ENCODE measurements at regions not wholly inside any gene's neighbourhood (a gene's known extent, or its start where the extent isn't known, plus 50 kb on each side); places are given as distances from the start of the nearest gene placed in this dataset.
A peak's percentile ranks its signal among the peaks of the same experiment; 100 is the strongest.

DNA sequence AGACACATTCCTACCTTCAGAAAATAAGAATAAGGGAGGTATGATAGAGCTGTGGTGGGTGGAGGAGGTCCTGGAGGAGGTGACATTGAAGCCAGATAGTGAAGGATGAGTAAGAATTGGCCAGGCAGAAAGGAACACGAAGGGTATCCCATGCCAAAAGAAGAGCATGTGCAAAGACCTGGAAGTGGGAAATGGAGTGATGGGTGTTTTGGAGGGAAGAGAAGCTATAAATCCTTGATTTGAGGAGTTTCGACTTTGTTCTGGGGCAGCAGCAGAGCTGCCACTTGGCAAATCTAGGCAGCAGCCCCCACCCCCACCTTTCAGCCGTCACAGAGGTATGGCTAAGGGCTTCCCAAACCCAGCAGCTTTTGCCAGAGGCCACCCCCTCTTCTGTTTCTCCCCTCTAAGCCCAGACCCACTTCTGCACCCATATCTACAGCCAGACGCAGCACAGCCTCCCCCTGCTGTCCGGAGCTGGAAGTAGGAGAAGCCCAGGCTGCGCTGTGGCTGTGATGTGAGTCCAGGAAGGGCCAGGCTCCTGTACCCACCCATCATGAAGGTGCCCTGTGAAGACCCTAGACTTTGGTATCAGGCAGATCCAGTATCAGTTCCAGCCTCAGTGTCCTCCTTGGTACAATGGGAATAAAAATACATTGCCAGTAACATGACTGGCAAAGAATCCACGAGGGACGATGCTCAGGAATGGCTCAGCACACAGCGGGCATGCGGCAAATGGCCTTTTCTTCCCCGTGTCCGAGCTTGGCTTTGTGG, 188.7 kb upstream of the LINGO1 start:
- TF ChIP-seq, protein P1, sequence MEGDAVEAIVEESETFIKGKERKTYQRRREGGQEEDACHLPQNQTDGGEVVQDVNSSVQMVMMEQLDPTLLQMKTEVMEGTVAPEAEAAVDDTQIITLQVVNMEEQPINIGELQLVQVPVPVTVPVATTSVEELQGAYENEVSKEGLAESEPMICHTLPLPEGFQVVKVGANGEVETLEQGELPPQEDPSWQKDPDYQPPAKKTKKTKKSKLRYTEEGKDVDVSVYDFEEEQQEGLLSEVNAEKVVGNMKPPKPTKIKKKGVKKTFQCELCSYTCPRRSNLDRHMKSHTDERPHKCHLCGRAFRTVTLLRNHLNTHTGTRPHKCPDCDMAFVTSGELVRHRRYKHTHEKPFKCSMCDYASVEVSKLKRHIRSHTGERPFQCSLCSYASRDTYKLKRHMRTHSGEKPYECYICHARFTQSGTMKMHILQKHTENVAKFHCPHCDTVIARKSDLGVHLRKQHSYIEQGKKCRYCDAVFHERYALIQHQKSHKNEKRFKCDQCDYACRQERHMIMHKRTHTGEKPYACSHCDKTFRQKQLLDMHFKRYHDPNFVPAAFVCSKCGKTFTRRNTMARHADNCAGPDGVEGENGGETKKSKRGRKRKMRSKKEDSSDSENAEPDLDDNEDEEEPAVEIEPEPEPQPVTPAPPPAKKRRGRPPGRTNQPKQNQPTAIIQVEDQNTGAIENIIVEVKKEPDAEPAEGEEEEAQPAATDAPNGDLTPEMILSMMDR (conservative IDR thresholded peaks at IDR 0.05; ENCODE audit: low read length) = peak; percentile 83
- no peak overlapping the region for H3K4me3 ChIP-seq (ENCODE audit: low read length)
- DNase-seq (ENCODE audit: low read depth) = peak; percentile 42

DNA sequence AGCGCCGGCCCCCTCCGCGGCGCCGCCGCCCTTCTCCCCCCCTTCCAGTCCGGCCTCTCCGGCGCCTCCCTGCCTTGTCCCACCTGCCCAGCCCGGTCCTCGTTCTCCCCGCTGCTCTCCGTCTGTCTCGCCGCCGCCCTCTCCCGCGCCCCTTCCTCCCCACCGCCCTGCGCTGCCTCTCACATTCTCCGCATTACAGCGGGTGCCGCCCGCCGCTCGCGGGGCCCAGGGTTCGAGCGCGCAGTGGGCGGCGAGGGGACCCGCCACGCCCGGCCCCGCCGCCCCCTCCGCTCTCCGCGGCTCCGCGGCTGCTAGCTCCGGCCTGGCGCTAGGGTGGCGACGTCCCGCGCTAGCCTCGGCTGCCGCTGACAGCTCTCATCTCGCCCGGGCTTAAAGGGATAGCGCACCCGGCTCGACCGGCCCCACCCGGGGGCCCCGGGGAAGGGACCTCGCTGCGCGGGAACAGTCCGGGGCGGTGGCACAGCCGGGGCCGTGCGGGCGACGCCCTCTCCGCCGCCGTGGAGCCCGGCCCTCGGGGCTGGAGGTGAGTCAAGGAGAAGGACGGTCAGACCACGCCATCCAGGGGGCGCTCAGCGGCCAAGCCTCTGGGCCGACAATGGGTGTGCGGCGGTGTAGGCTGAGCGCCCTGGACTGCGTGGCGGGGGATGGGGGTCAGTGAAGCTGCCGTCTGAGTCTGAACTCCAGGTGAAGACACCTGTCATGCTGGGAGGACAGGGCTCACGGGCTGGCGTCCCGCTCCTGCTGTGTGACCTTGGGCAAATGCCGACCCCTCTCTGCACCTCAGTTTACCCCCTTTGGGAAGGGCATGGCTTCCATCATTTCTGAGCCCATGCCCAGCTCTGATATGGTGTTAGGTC, 187.4 kb upstream of the LINGO1 start:
- no peak for DNase-seq (ENCODE audit: low read depth)
- H3K4me3 ChIP-seq (ENCODE audit: low read length) = no peak overlapping the region
- TF ChIP-seq, protein P1 (conservative IDR thresholded peaks at IDR 0.05; ENCODE audit: low read length) = no peak

DNA sequence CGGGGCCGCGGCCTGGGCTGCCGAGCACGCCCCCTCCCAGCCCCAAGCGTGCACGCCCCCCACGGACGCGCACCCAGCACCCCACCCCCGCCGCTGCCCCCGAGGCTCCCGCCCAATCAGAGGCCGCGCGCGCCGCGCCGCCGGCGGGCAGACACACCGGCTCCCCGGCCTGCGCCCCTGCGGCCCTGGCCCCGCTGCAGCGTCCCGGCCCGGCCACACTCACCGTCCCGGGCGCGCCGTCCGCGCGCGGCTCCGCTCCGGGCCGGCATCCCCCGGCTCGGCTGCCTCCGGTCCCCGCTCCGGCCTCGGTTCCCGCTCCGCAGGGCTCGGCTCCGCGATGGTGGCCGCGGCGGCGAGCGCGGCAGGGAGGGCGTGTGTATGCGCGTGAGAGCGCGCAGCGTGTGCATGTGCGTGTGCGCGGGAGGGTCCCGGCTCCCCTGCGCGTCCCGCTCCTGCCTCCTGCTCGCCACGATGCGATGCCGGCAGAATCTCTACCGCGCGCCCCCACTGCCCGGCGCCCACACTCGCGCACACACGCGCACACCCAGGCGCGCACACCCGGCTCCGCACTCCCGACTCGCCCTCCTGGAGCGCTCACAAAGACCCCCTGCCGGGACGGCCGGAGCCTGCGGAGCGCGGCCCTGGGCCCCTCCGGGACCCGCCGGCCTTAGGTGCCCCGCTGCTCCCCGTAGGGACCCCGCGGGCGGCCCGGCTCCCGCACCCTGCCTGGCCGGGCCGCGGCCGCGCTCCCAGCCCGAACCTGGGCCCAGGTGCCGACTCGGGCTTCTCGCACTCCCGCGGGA, 186.5 kb upstream of the LINGO1 start:
- no peak for DNase-seq (ENCODE audit: low read depth)
- no peak overlapping the region for H3K4me3 ChIP-seq (ENCODE audit: low read length)
- TF ChIP-seq, protein P1 (conservative IDR thresholded peaks at IDR 0.05; ENCODE audit: low read length) = no peak

DNA sequence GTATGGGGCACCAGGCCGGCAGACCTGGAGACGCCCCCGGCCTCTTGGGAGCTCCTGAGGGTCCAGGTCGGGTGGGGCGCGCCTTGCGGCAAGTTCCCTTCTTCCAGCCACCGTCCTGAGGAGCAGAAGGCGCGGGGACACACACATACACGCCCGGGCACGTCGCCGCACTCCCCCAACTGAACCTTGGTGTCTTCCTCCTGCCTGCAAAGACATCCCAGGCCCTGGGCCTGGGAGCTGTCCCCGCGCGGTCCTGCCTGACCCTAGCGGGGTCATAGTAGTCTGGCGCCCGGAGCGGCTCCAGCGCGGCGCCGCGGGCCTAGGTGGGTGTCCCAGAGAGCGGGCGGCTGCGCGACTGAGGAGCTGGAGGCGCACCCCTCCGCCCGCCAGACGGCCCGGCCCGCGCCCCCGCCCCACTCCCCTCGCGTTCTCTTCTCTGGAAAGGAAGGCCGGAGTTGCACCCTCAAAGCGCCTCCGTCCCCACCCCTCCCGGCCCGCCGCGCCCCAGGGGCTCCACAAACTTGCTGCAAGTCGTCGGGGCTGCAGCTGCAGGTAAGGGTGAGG, 185.9 kb upstream of the LINGO1 start:
- TF ChIP-seq, protein P1 (conservative IDR thresholded peaks at IDR 0.05; ENCODE audit: low read length) = no peak
- H3K4me3 ChIP-seq (ENCODE audit: low read length) = no peak overlapping the region
- DNase-seq (ENCODE audit: low read depth) = no peak

GRCh38 chr15:77817434-77817833, 184.7 kb upstream of the LINGO1 start:
- no peak overlapping the region for H3K4me3 ChIP-seq (ENCODE audit: low read length)
- DNase-seq (ENCODE audit: low read depth) = no peak
- TF ChIP-seq, protein P1 (conservative IDR thresholded peaks at IDR 0.05; ENCODE audit: low read length) = no peak

- H3K4me3 ChIP-seq (ENCODE audit: low read length) = no peak overlapping the region
- DNase-seq (ENCODE audit: low read depth) = no peak
- TF ChIP-seq, protein P1 (conservative IDR thresholded peaks at IDR 0.05; ENCODE audit: low read length) = no peak
Observed at GRCh38 chr15:77816983-77817382, 184.3 kb upstream of the LINGO1 start.
